KMS-11 (cell line): ENCODE measurements at regions not wholly inside any gene's neighbourhood (a gene's known extent, or its start where the extent isn't known, plus 50 kb on each side); places are given as distances from the start of the nearest gene placed in this dataset.

Experiments
- H2AFZ ChIP-seq: fragments of 200-600 bp; sonication (generic); 2 replicates; pipeline ENCODE4 v1.6.1; 2016; ENCODE audit warnings: antibody characterized with exemption, mixed run types, low read depth
- H3K27ac ChIP-seq: fragments of 200-600 bp; sonication (generic); 2 replicates; pipeline ENCODE4 v1.6.1; 2016; ENCODE audit warnings: mild to moderate bottlenecking, mixed run types
- H3K27me3 ChIP-seq: fragments of 200-600 bp; sonication (generic); 2 replicates; pipeline ENCODE4 v1.6.1; 2017; ENCODE audit warnings: mild to moderate bottlenecking, low read depth, mixed run types, moderate library complexity; ENCODE audit not compliant: insufficient read depth
- H3K36me3 ChIP-seq: fragments of 200-600 bp; sonication (generic); 2 replicates; pipeline ENCODE4 v1.6.1; 2017; ENCODE audit warnings: mild to moderate bottlenecking, mixed run types; ENCODE audit not compliant: insufficient read depth
- H3K4me1 ChIP-seq: fragments of 200-600 bp; sonication (generic); 2 replicates; pipeline ENCODE4 v1.6.1; 2016; ENCODE audit warnings: mild to moderate bottlenecking, low read depth, mixed run types; ENCODE audit not compliant: poor library complexity, severe bottlenecking
- H3K4me2 ChIP-seq: fragments of 200-600 bp; sonication (generic); 2 replicates; pipeline ENCODE4 v1.7.0; 2016; ENCODE audit warnings: mild to moderate bottlenecking, mixed run types
- H3K4me3 ChIP-seq: fragments of 200-600 bp; sonication (generic); IDR thresholded peaks from 2 replicates; pipeline ENCODE4 v1.6.1; 2017; ENCODE audit warnings: low read depth, low read length, mixed read lengths; ENCODE audit not compliant: insufficient read depth
- H3K79me2 ChIP-seq: fragments of 200-600 bp; sonication (generic); 2 replicates; pipeline ENCODE4 v1.6.1; 2016; ENCODE audit warnings: low read depth, mixed run types; ENCODE audit not compliant: insufficient read depth
- H3K9ac ChIP-seq: fragments of 200-600 bp; sonication (generic); 2 replicates; pipeline ENCODE4 v1.6.1; 2016; ENCODE audit warnings: mild to moderate bottlenecking, mixed run types
- H4K20me1 ChIP-seq: fragments of 200-600 bp; sonication (generic); 2 replicates; pipeline ENCODE4 v1.6.1; 2016; ENCODE audit warnings: mild to moderate bottlenecking, mixed run types; ENCODE audit not compliant: insufficient read depth
- CTCF ChIP-seq: fragments of 200-600 bp; sonication (generic); conservative IDR thresholded peaks from 2 replicates; pipeline ENCODE4 v1.6.1; 2017; ENCODE audit warnings: low read depth, mild to moderate bottlenecking, antibody characterized with exemption, low read length, moderate library complexity, mixed read lengths

GRCh38 chr1:105294838-105295237, 1545.1 kb downstream of the AMY1C start:
- TF ChIP-seq CTCF, result no peak
- Histone ChIP-seq H3K79me2 (no peaks in the 10 kb centered on the region), H3K27ac (no peak overlapping the region), H3K9ac (no peak overlapping the region), H3K4me3 (no peak overlapping the region), H2AFZ (no peak overlapping the region), H4K20me1 (no peaks in the 10 kb centered on the region), H3K4me2 (no peak overlapping the region), H3K27me3 (no peaks in the 10 kb centered on the region), H3K4me1 (no peaks in the 10 kb centered on the region), H3K36me3 (no peaks in the 10 kb centered on the region)

GRCh38 chr1:105310063-105310462, 1560.4 kb downstream of the AMY1C start:
- Histone ChIP-seq H3K9ac (no peak overlapping the region), H3K36me3 (no peaks in the 10 kb centered on the region), H3K27me3 (no peaks in the 10 kb centered on the region), H4K20me1 (no peaks in the 10 kb centered on the region), H3K4me2 (no peak overlapping the region), H3K27ac (no peak overlapping the region), H3K4me1 (no peaks in the 10 kb centered on the region), H3K79me2 (no peaks in the 10 kb centered on the region), H2AFZ (no peak overlapping the region), H3K4me3 (no peak overlapping the region)
- TF ChIP-seq CTCF, result no peak

GRCh38 chr1:105317976-105318375, 1568.3 kb downstream of the AMY1C start:
- Histone ChIP-seq H3K4me1 (no peaks in the 10 kb centered on the region), H3K4me3 (no peak overlapping the region), H3K36me3 (no peaks in the 10 kb centered on the region), H3K27me3 (no peaks in the 10 kb centered on the region), H3K27ac (no peak overlapping the region), H4K20me1 (no peaks in the 10 kb centered on the region), H3K79me2 (no peaks in the 10 kb centered on the region), H3K9ac (no peak overlapping the region), H3K4me2 (no peak overlapping the region), H2AFZ (no peak overlapping the region)
- no peak for TF ChIP-seq CTCF

- Histone ChIP-seq H3K9ac (no peak overlapping the region), H3K79me2 (no peaks in the 10 kb centered on the region), H3K27me3 (no peaks in the 10 kb centered on the region), H3K4me3 (no peak overlapping the region), H3K36me3 (no peaks in the 10 kb centered on the region), H2AFZ (no peak overlapping the region), H4K20me1 (no peaks in the 10 kb centered on the region), H3K4me2 (no peak overlapping the region), H3K27ac (no peak overlapping the region), H3K4me1 (no peaks in the 10 kb centered on the region)
- TF ChIP-seq CTCF, result no peak
These were observed 1577.2 kb downstream of the AMY1C start for GRCh38 chr1:105326886-105327285.

GRCh38 chr1:105337420-105337819, 1587.7 kb downstream of the AMY1C start:
- no peaks in the 10 kb centered on the region for H3K4me1 ChIP-seq
- no peak overlapping the region for H3K9ac ChIP-seq
- no peak overlapping the region for H3K4me3 ChIP-seq
- H3K27ac ChIP-seq, result no peak overlapping the region
- no peaks in the 10 kb centered on the region for H4K20me1 ChIP-seq
- no peak overlapping the region for H2AFZ ChIP-seq
- no peak overlapping the region for H3K4me2 ChIP-seq
- H3K36me3 ChIP-seq, result no peaks in the 10 kb centered on the region
- TF ChIP-seq CTCF, result no peak
- no peaks in the 10 kb centered on the region for H3K79me2 ChIP-seq
- H3K27me3 ChIP-seq, result no peaks in the 10 kb centered on the region
